Mesendoderm (in vitro differentiated cells): ENCODE measurements at regions not wholly inside any gene's neighbourhood (a gene's known extent, or its start where the extent isn't known, plus 50 kb on each side); places are given as distances from the start of the nearest gene placed in this dataset.

Experiments used
- DNase-seq: peaks from one replicate; pipeline ENCODE4 v3.0.0; 2013
- H2AK5ac ChIP-seq: 2 replicates; pipeline ENCODE4 v1.6.1; 2013; ENCODE audit warnings: low read length, inconsistent platforms
- H2BK120ac ChIP-seq: 2 replicates; pipeline ENCODE4 v1.6.1; 2013; ENCODE audit warnings: low read depth, mild to moderate bottlenecking, low read length, moderate library complexity, mixed read lengths
- H2BK15ac ChIP-seq: replicated peaks from 2 replicates; pipeline ENCODE4 v1.6.1; 2013; ENCODE audit warnings: low read depth, mild to moderate bottlenecking, moderate library complexity
- H2BK5ac ChIP-seq: 2 replicates; pipeline ENCODE4 v1.6.1; 2013; ENCODE audit warnings: low read length, inconsistent platforms
- H3K18ac ChIP-seq: 2 replicates; pipeline ENCODE4 v1.6.1; 2013; ENCODE audit warnings: mild to moderate bottlenecking, low read length, mixed read lengths
- H3K23ac ChIP-seq: one replicate; pipeline ENCODE4 v1.6.1; 2013; ENCODE audit warnings: low read length
- H3K27ac ChIP-seq: 2 replicates; pipeline ENCODE4 v1.5.1; 2013; ENCODE audit warnings: low read depth, mild to moderate bottlenecking, inconsistent platforms, low read length, moderate library complexity
- H3K27me3 ChIP-seq: 2 replicates; pipeline ENCODE4 v1.6.1; 2013; ENCODE audit warnings: low read length, control low read depth, mild to moderate bottlenecking, inconsistent platforms; ENCODE audit not compliant: insufficient read depth, poor library complexity
- H3K36me3 ChIP-seq: 2 replicates; pipeline ENCODE4 v1.6.1; 2013; ENCODE audit warnings: low read length, inconsistent platforms; ENCODE audit not compliant: control insufficient read depth, insufficient read depth
- H3K4ac ChIP-seq: one replicate; pipeline ENCODE4 v1.6.1; 2013; ENCODE audit warnings: low read depth, mild to moderate bottlenecking, low read length, moderate library complexity
- H3K4me1 ChIP-seq: 2 replicates; pipeline ENCODE4 v1.6.1; 2013; ENCODE audit warnings: low read depth, low read length, inconsistent platforms; ENCODE audit not compliant: control insufficient read depth
- H3K4me2 ChIP-seq: 2 replicates; pipeline ENCODE4 v1.6.1; 2013; ENCODE audit warnings: low read length
- H3K4me3 ChIP-seq: 2 replicates; pipeline ENCODE4 v1.5.1; 2013; ENCODE audit warnings: mild to moderate bottlenecking, low read length
- H3K56ac ChIP-seq: one replicate; pipeline ENCODE4 v1.6.1; 2013; ENCODE audit warnings: low read length
- H3K79me1 ChIP-seq: 2 replicates; pipeline ENCODE4 v1.6.1; 2013; ENCODE audit warnings: low read length, inconsistent platforms
- H3K79me2 ChIP-seq: 2 replicates; pipeline ENCODE4 v1.6.1; 2013; ENCODE audit warnings: mild to moderate bottlenecking, low read length; ENCODE audit not compliant: control insufficient read depth, insufficient read depth
- H3K9ac ChIP-seq: 2 replicates; pipeline ENCODE4 v1.6.1; 2013; ENCODE audit warnings: low read length, inconsistent platforms
- H4K5ac ChIP-seq: one replicate; pipeline ENCODE4 v1.6.1; 2013; ENCODE audit warnings: low read length
- H4K8ac ChIP-seq: one replicate; pipeline ENCODE4 v1.6.1; 2013; ENCODE audit warnings: low read depth, mild to moderate bottlenecking, control low read depth, low read length, moderate library complexity
- WGBS: extraction: QIAGEN DNeasy Blood & Tissue Kit; methylation state at CpG from one replicate; pipeline ENCODE4 v1.1.7; 2013; ENCODE audit warnings: low lambda C conversion rate, missing lambda C conversion rate; ENCODE audit not compliant: insufficient coverage; ENCODE audit errors: extremely low coverage; 5-methylcytosine and 5-hydroxymethylcytosine counted together

- H2BK5ac ChIP-seq: no peak overlapping the region
- no peak overlapping the region for H2BK120ac ChIP-seq
- H3K4ac ChIP-seq: no peak overlapping the region
- H3K4me3 ChIP-seq: no peak overlapping the region
- no peak overlapping the region for H3K23ac ChIP-seq
- no peak overlapping the region for H3K4me2 ChIP-seq
- H3K18ac ChIP-seq: no peak overlapping the region
- H2AK5ac ChIP-seq: no peak overlapping the region
- no peak overlapping the region for H3K56ac ChIP-seq
- no peak overlapping the region for H4K5ac ChIP-seq
- no peaks in the 10 kb centered on the region for H3K79me1 ChIP-seq
- no peak overlapping the region for H3K27ac ChIP-seq
- H3K27me3 ChIP-seq: no peaks in the 10 kb centered on the region
- H4K8ac ChIP-seq: no peak overlapping the region
- WGBS: no CpG with 5 or more reads among the region's 3 CpGs
- H3K79me2 ChIP-seq: no peaks in the 10 kb centered on the region
- H3K36me3 ChIP-seq: no peaks in the 10 kb centered on the region
- no peak overlapping the region for H2BK15ac ChIP-seq
- H3K4me1 ChIP-seq: no peaks in the 10 kb centered on the region
- no peak overlapping the region for H3K9ac ChIP-seq
- DNase-seq: no peak
These were observed 637.3 kb upstream of the GRM7 start for GRCh38 chr3:6223572-6223971.

- no peak overlapping the region for H4K8ac ChIP-seq
- H3K9ac ChIP-seq: no peak overlapping the region
- H2BK15ac ChIP-seq: no peak overlapping the region
- H3K4me2 ChIP-seq: no peak overlapping the region
- H2BK5ac ChIP-seq: no peak overlapping the region
- no peak overlapping the region for H3K23ac ChIP-seq
- H3K36me3 ChIP-seq: no peaks in the 10 kb centered on the region
- H3K79me2 ChIP-seq: no peaks in the 10 kb centered on the region
- WGBS: no CpG with 5 or more reads among the region's 4 CpGs
- H3K4me3 ChIP-seq: no peak overlapping the region
- no peaks in the 10 kb centered on the region for H3K79me1 ChIP-seq
- H3K27ac ChIP-seq: no peak overlapping the region
- H3K56ac ChIP-seq: no peak overlapping the region
- no peaks in the 10 kb centered on the region for H3K4me1 ChIP-seq
- no peak overlapping the region for H2BK120ac ChIP-seq
- H3K4ac ChIP-seq: no peak overlapping the region
- no peak for DNase-seq
- H3K27me3 ChIP-seq: no peaks in the 10 kb centered on the region
- H4K5ac ChIP-seq: no peak overlapping the region
- no peak overlapping the region for H3K18ac ChIP-seq
- no peak overlapping the region for H2AK5ac ChIP-seq
These were observed 631.8 kb upstream of the GRM7 start for GRCh38 chr3:6228958-6229683.

- Histone ChIP-seq H3K27me3 (no peaks in the 10 kb centered on the region), H3K79me1 (no peaks in the 10 kb centered on the region), H2AK5ac (no peak overlapping the region), H3K79me2 (no peaks in the 10 kb centered on the region), H3K4me3 (no peak overlapping the region), H4K5ac (no peak overlapping the region), H4K8ac (no peak overlapping the region), H3K4ac (no peak overlapping the region), H2BK5ac (no peak overlapping the region), H3K56ac (no peak overlapping the region), H3K18ac (no peak overlapping the region), H3K4me1 (no peaks in the 10 kb centered on the region), H3K27ac (no peak overlapping the region), H3K9ac (no peak overlapping the region), H3K4me2 (no peak overlapping the region), H2BK120ac (no peak overlapping the region), H2BK15ac (no peak overlapping the region), H3K36me3 (no peaks in the 10 kb centered on the region), H3K23ac (no peak overlapping the region)
- WGBS: no CpG with 5 or more reads among the region's 6 CpGs
- DNase-seq: no peak
These were observed 631.0 kb upstream of the GRM7 start for GRCh38 chr3:6229778-6230410.

GRCh38 chr3:6242104-6242503, 618.8 kb upstream of the GRM7 start:
- Histone ChIP-seq H3K4me1 (no peaks in the 10 kb centered on the region), H3K4me3 (no peak overlapping the region), H3K27me3 (no peaks in the 10 kb centered on the region), H2BK5ac (no peak overlapping the region), H3K36me3 (no peaks in the 10 kb centered on the region), H3K18ac (no peak overlapping the region), H2AK5ac (no peak overlapping the region), H3K4ac (no peak overlapping the region), H2BK120ac (no peak overlapping the region), H3K79me1 (no peaks in the 10 kb centered on the region), H3K9ac (no peak overlapping the region), H2BK15ac (no peak overlapping the region), H4K8ac (no peak overlapping the region), H3K27ac (no peak overlapping the region), H4K5ac (no peak overlapping the region), H3K56ac (no peak overlapping the region), H3K23ac (no peak overlapping the region), H3K79me2 (no peaks in the 10 kb centered on the region), H3K4me2 (no peak overlapping the region)
- DNase-seq: no peak
- WGBS: no CpG with 5 or more reads among the region's 4 CpGs

- Histone ChIP-seq H4K5ac (no peak overlapping the region), H3K27me3 (no peaks in the 10 kb centered on the region), H3K9ac (no peak overlapping the region), H3K4me2 (no peak overlapping the region), H2BK5ac (no peak overlapping the region), H2BK15ac (no peak overlapping the region), H2BK120ac (no peak overlapping the region), H3K4me1 (no peaks in the 10 kb centered on the region), H3K79me1 (no peaks in the 10 kb centered on the region), H2AK5ac (no peak overlapping the region), H3K23ac (no peak overlapping the region), H3K56ac (no peak overlapping the region), H3K4me3 (no peak overlapping the region), H3K27ac (no peak overlapping the region), H3K18ac (no peak overlapping the region), H3K79me2 (no peaks in the 10 kb centered on the region), H4K8ac (no peak overlapping the region), H3K36me3 (no peaks in the 10 kb centered on the region), H3K4ac (no peak overlapping the region)
- no CpG with 5 or more reads among the region's 2 CpGs for WGBS
- DNase-seq: no peak
These were observed 612.4 kb upstream of the GRM7 start for GRCh38 chr3:6248528-6248927.

GRCh38 chr3:6249679-6250078, 611.2 kb upstream of the GRM7 start:
- no peak overlapping the region for H4K5ac ChIP-seq
- no peak overlapping the region for H3K18ac ChIP-seq
- H3K79me1 ChIP-seq: no peaks in the 10 kb centered on the region
- no peaks in the 10 kb centered on the region for H3K36me3 ChIP-seq
- H2BK120ac ChIP-seq: no peak overlapping the region
- H3K56ac ChIP-seq: no peak overlapping the region
- H4K8ac ChIP-seq: no peak overlapping the region
- H3K23ac ChIP-seq: no peak overlapping the region
- no peaks in the 10 kb centered on the region for H3K27me3 ChIP-seq
- DNase-seq: no peak
- no peak overlapping the region for H2BK5ac ChIP-seq
- H3K4ac ChIP-seq: no peak overlapping the region
- H2BK15ac ChIP-seq: no peak overlapping the region
- WGBS: no CpG with 5 or more reads among the region's 3 CpGs
- no peak overlapping the region for H3K4me2 ChIP-seq
- H3K9ac ChIP-seq: no peak overlapping the region
- H3K27ac ChIP-seq: no peak overlapping the region
- no peak overlapping the region for H3K4me3 ChIP-seq
- H3K4me1 ChIP-seq: no peaks in the 10 kb centered on the region
- no peaks in the 10 kb centered on the region for H3K79me2 ChIP-seq
- no peak overlapping the region for H2AK5ac ChIP-seq
